H7 (cell line): ENCODE measurements at regions not wholly inside any gene's neighbourhood (a gene's known extent, or its start where the extent isn't known, plus 50 kb on each side); places are given as distances from the start of the nearest gene placed in this dataset.
A peak's percentile ranks its signal among the peaks of the same experiment; 100 is the strongest.

ENCODE experiments used
- DNase-seq: peaks from one replicate; pipeline ENCODE4 v3.0.0; 2012
- H3K27me3 ChIP-seq: 2 replicates; pipeline ENCODE4 v1.6.0; 2011; ENCODE audit warnings: mild to moderate bottlenecking, low read length; ENCODE audit not compliant: control insufficient read depth, insufficient read depth
- H3K36me3 ChIP-seq: replicated peaks from 2 replicates; pipeline ENCODE4 v1.5.1; 2011; ENCODE audit warnings: low read length; ENCODE audit not compliant: control insufficient read depth, insufficient read depth
- H3K4me3 ChIP-seq: 2 replicates; pipeline ENCODE4 v1.5.1; 2011; ENCODE audit warnings: low read depth, mild to moderate bottlenecking, control low read depth, low read length, moderate library complexity; ENCODE audit not compliant: insufficient read depth

GRCh38 chr19:29111576-29111975, 101.4 kb downstream of the UQCRFS1 start:
- Histone ChIP-seq H3K27me3 (no peaks in the 10 kb centered on the region), H3K36me3 (no peaks in the 10 kb centered on the region), H3K4me3 (no peak overlapping the region)
- DNase-seq: no peak

GRCh38 chr19:29107831-29108230, 105.1 kb downstream of the UQCRFS1 start:
- Histone ChIP-seq H3K27me3 (no peaks in the 10 kb centered on the region), H3K4me3 (no peak overlapping the region), H3K36me3 (no peaks in the 10 kb centered on the region)
- no peak for DNase-seq

- DNase-seq: no peak
- Histone ChIP-seq H3K36me3 (no peaks in the 10 kb centered on the region), H3K27me3 (no peaks in the 10 kb centered on the region), H3K4me3 (no peak overlapping the region)
Measured at GRCh38 chr19:29106346-29106885, 106.5 kb downstream of the UQCRFS1 start.

GRCh38 chr19:29105629-29106292, 107.2 kb downstream of the UQCRFS1 start:
- no peaks in the 10 kb centered on the region for H3K27me3 ChIP-seq
- DNase-seq: peak; percentile 54
- H3K4me3 ChIP-seq: no peak overlapping the region
- no peaks in the 10 kb centered on the region for H3K36me3 ChIP-seq

- no peak for DNase-seq
- H3K36me3 ChIP-seq: no peaks in the 10 kb centered on the region
- H3K27me3 ChIP-seq: no peaks in the 10 kb centered on the region
- no peak overlapping the region for H3K4me3 ChIP-seq
Measured at GRCh38 chr19:29104605-29105241, 108.2 kb downstream of the UQCRFS1 start.

GRCh38 chr19:29098863-29099481, 114.0 kb downstream of the UQCRFS1 start:
- no peak for DNase-seq
- Histone ChIP-seq H3K4me3 (no peak overlapping the region), H3K27me3 (no peaks in the 10 kb centered on the region), H3K36me3 (no peaks in the 10 kb centered on the region)

GRCh38 chr19:29098091-29098490, 114.9 kb downstream of the UQCRFS1 start:
- DNase-seq: no peak

GRCh38 chr19:29096896-29097295, 116.1 kb downstream of the UQCRFS1 start:
- no peaks in the 10 kb centered on the region for H3K27me3 ChIP-seq
- no peak for DNase-seq
- no peaks in the 10 kb centered on the region for H3K36me3 ChIP-seq
- H3K4me3 ChIP-seq: no peak overlapping the region

More at GRCh38 chr19:29098091-29098490, 114.9 kb downstream of the UQCRFS1 start:
- Histone ChIP-seq H3K27me3 (no peaks in the 10 kb centered on the region), H3K36me3 (no peaks in the 10 kb centered on the region), H3K4me3 (no peak overlapping the region)

- Histone ChIP-seq H3K4me3 (no peak overlapping the region), H3K27me3 (no peaks in the 10 kb centered on the region), H3K36me3 (no peaks in the 10 kb centered on the region)
- no peak for DNase-seq
Measured at GRCh38 chr19:29093553-29093908, 119.4 kb downstream of the UQCRFS1 start.

GRCh38 chr19:29092712-29093552, 120.0 kb downstream of the UQCRFS1 start:
- Histone ChIP-seq H3K27me3 (no peaks in the 10 kb centered on the region), H3K36me3 (no peaks in the 10 kb centered on the region), H3K4me3 (no peak overlapping the region)
- no peak for DNase-seq

GRCh38 chr19:29090783-29091526, 122.0 kb downstream of the UQCRFS1 start:
- no peak overlapping the region for H3K4me3 ChIP-seq
- DNase-seq: peak; percentile 66
- no peaks in the 10 kb centered on the region for H3K36me3 ChIP-seq
- no peaks in the 10 kb centered on the region for H3K27me3 ChIP-seq

GRCh38 chr19:29089315-29089870, 123.6 kb downstream of the UQCRFS1 start:
- no peaks in the 10 kb centered on the region for H3K27me3 ChIP-seq
- DNase-seq: no peak
- H3K4me3 ChIP-seq: no peak overlapping the region
- no peaks in the 10 kb centered on the region for H3K36me3 ChIP-seq

GRCh38 chr19:29088761-29089160, 124.2 kb downstream of the UQCRFS1 start:
- H3K4me3 ChIP-seq: no peak overlapping the region
- no peak for DNase-seq
- no peaks in the 10 kb centered on the region for H3K27me3 ChIP-seq
- H3K36me3 ChIP-seq: no peaks in the 10 kb centered on the region

- Histone ChIP-seq H3K27me3 (no peaks in the 10 kb centered on the region), H3K36me3 (no peaks in the 10 kb centered on the region), H3K4me3 (no peak overlapping the region)
- DNase-seq: no peak
Measured at GRCh38 chr19:29086646-29087045, 126.3 kb downstream of the UQCRFS1 start.
